Gastrocnemius medialis (tissue), 4 donors: ENCODE measurements at regions not wholly inside any gene's neighbourhood (a gene's known extent, or its start where the extent isn't known, plus 50 kb on each side); places are given as distances from the start of the nearest gene placed in this dataset.
A peak's percentile ranks its signal among the peaks of the same experiment; 100 is the strongest.

Experiments used
- ATAC-seq, 2 donors: fragments of 150-250 bp; one replicate each; pipeline ENCODE4 v1.9.1; 2016
- DNase-seq, 2 donors: peaks; one replicate each; pipeline ENCODE4 v3.0.0-alpha.2; 2019
- H3K27ac ChIP-seq, 4 donors: fragments of 200-600 bp; sonication (generic); 1 replicate in 1 of 4; 2 replicates in 3 of 4; pipeline ENCODE4 v1.5.1; 2016 to 2018; ENCODE audit warnings: mild to moderate bottlenecking in 2 of 4, moderate library complexity in 1 of 4
- H3K27me3 ChIP-seq, 3 donors: fragments of 200-600 bp; sonication (generic) in 2 of 3; 1 replicate in 1 of 3; 2 replicates in 2 of 3; pipeline versions ENCODE4 v1.5.1 to v1.6.0; 2016 to 2019; ENCODE audit warnings: mild to moderate bottlenecking in 1 of 3, moderate library complexity in 1 of 3
- H3K36me3 ChIP-seq, 2 donors: fragments of 200-600 bp; sonication (generic) in 1 of 2; one replicate each; pipeline ENCODE4 v1.5.1; 2017 to 2018
- H3K4me1 ChIP-seq, 2 donors: fragments of 200-600 bp; sonication (generic) in 1 of 2; one replicate each; pipeline ENCODE4 v1.5.1; 2016 to 2017; ENCODE audit warnings: mild to moderate bottlenecking in 2 of 2
- H3K4me3 ChIP-seq, 4 donors: fragments of 200-600 bp; sonication (generic) in 3 of 4; 1 replicate in 1 of 4; 2 replicates in 3 of 4; pipeline ENCODE4 v1.5.1; 2016 to 2019; ENCODE audit warnings: mild to moderate bottlenecking in 2 of 4
- H3K9me3 ChIP-seq, 3 donors: fragments of 200-600 bp; sonication (generic) in 2 of 3; 1 replicate in 1 of 3; 2 replicates in 2 of 3; pipeline ENCODE4 v1.5.1; 2016 to 2019
- CTCF ChIP-seq, 5 experiments: fragments of 450-650 bp in 3 of 5; fragments of 200-600 bp in 2 of 5; sonication (generic) in 2 of 5; IDR thresholded peaks in 4 of 5; conservative IDR thresholded peaks in 1 of 5; 1 replicate in 4 of 5; 2 replicates in 1 of 5; pipeline ENCODE4 v1.5.1; 2016 to 2019; ENCODE audit warnings: antibody characterized with exemption in 5 of 5, mild to moderate bottlenecking in 3 of 5, moderate library complexity in 3 of 5
- POLR2A ChIP-seq, 2 donors: fragments of 450-650 bp; IDR thresholded peaks; one replicate each; pipeline ENCODE4 v1.6.1; 2017; ENCODE audit warnings: antibody characterized with exemption in 2 of 2, mild to moderate bottlenecking in 2 of 2, moderate library complexity in 2 of 2
- in situ Hi-C, 4 donors: fragments of 200-750 bp; cut with MboI; loops; one replicate each; pipeline versions ENCODE4 v1.15.0 to v1.8.0; 2017; ENCODE audit warnings: low sequenced_read_pairs in 4 of 4
- intact Hi-C: fragments of 100-400 bp; cut with DNase I; formaldehyde crosslinking; loops from one replicate; pipeline ENCODE4 v1.15.1; 2023; ENCODE audit warnings: low total_unique reads

- ATAC-seq, result peak in 1 of 2 donors; percentile 70
- H3K27me3 ChIP-seq, result no peaks in the 10 kb centered on the region
- H3K27ac ChIP-seq, result no peak overlapping the region
- intact Hi-C loops (no loop called here), in situ Hi-C loops (loop anchor here in 1 of 4 donors (25.0 kb wide), 1 partner anchor 353 kb away; no protein-coding TSS in a partner anchor)
- TF ChIP-seq POLR2A (IDR thresholded peaks at IDR 0.05), result no peak
- no peaks in the 10 kb centered on the region for H3K9me3 ChIP-seq
- no peak for DNase-seq
- no peaks in the 10 kb centered on the region for H3K36me3 ChIP-seq
- H3K4me3 ChIP-seq, result no peak overlapping the region
- H3K4me1 ChIP-seq, result peaks cover 0 to 7% of the 10 kb centered on the region in 2 donors
Observed at GRCh38 chr4:71209161-71209560, 129.7 kb upstream of the SLC4A4 start.

GRCh38 chr4:71210823-71211222 is 128.0 kb upstream of the SLC4A4 start:
- H3K36me3 ChIP-seq, result no peaks in the 10 kb centered on the region
- intact Hi-C loops (no loop called here), in situ Hi-C loops (loop anchor here in 1 of 4 donors (25.0 kb wide), 1 partner anchor 351 kb away; no protein-coding TSS in a partner anchor)
- ATAC-seq (no peak), DNase-seq (no peak)
- no peak overlapping the region for H3K4me3 ChIP-seq
- no peak overlapping the region for H3K27ac ChIP-seq
- H3K4me1 ChIP-seq, result peaks cover 0 to 7% of the 10 kb centered on the region in 2 donors
- TF ChIP-seq CTCF (IDR thresholded peaks at IDR 0.05 in 4 of 5, conservative IDR thresholded peaks at IDR 0.05 in 1 of 5) (no peak), POLR2A (IDR thresholded peaks at IDR 0.05) (no peak)
- H3K9me3 ChIP-seq, result no peaks in the 10 kb centered on the region
- no peaks in the 10 kb centered on the region for H3K27me3 ChIP-seq

- Histone ChIP-seq H3K4me1 (peaks cover 0 to 7% of the 10 kb centered on the region in 2 donors), H3K9me3 (no peaks in the 10 kb centered on the region), H3K27ac (no peak overlapping the region), H3K27me3 (no peaks in the 10 kb centered on the region), H3K4me3 (no peak overlapping the region), H3K36me3 (no peaks in the 10 kb centered on the region)
- intact Hi-C loops (no loop called here), in situ Hi-C loops (loop anchor here in 1 of 4 donors (25.0 kb wide), 1 partner anchor 351 kb away; no protein-coding TSS in a partner anchor)
- no peak for DNase-seq
- ATAC-seq, result no peak
- TF ChIP-seq POLR2A (IDR thresholded peaks at IDR 0.05), result no peak
- no peak for TF ChIP-seq CTCF (IDR thresholded peaks at IDR 0.05 in 4 of 5, conservative IDR thresholded peaks at IDR 0.05 in 1 of 5)
Observed at GRCh38 chr4:71211748-71212147, 127.1 kb upstream of the SLC4A4 start.

GRCh38 chr4:71212216-71212615 is 126.6 kb upstream of the SLC4A4 start:
- H3K9me3 ChIP-seq, result no peaks in the 10 kb centered on the region
- no peaks in the 10 kb centered on the region for H3K36me3 ChIP-seq
- H3K27me3 ChIP-seq, result no peaks in the 10 kb centered on the region
- no peak for DNase-seq
- no peak for TF ChIP-seq CTCF (IDR thresholded peaks at IDR 0.05 in 4 of 5, conservative IDR thresholded peaks at IDR 0.05 in 1 of 5)
- no peak for TF ChIP-seq POLR2A (IDR thresholded peaks at IDR 0.05)
- in situ Hi-C loops, result loop anchor here in 1 of 4 donors (25.0 kb wide), 1 partner anchor 350 kb away; no protein-coding TSS in a partner anchor
- no peak for ATAC-seq
- intact Hi-C loops, result no loop called here
- no peak overlapping the region for H3K4me3 ChIP-seq
- peaks cover 0 to 7% of the 10 kb centered on the region in 2 donors for H3K4me1 ChIP-seq
- no peak overlapping the region for H3K27ac ChIP-seq

GRCh38 chr4:71214578-71214977 is 124.2 kb upstream of the SLC4A4 start:
- H3K4me1 ChIP-seq, result peaks cover 0 to under 1% of the 10 kb centered on the region in 2 donors
- intact Hi-C loops (no loop called here), in situ Hi-C loops (loop anchor here in 1 of 4 donors (25.0 kb wide), 1 partner anchor 348 kb away; no protein-coding TSS in a partner anchor)
- no peak overlapping the region for H3K27ac ChIP-seq
- ATAC-seq (no peak), DNase-seq (no peak)
- TF ChIP-seq CTCF (IDR thresholded peaks at IDR 0.05 in 4 of 5, conservative IDR thresholded peaks at IDR 0.05 in 1 of 5) (no peak), POLR2A (IDR thresholded peaks at IDR 0.05) (no peak)
- no peaks in the 10 kb centered on the region for H3K9me3 ChIP-seq
- no peaks in the 10 kb centered on the region for H3K36me3 ChIP-seq
- H3K4me3 ChIP-seq, result no peak overlapping the region
- H3K27me3 ChIP-seq, result no peaks in the 10 kb centered on the region
